Nephron (organoid): ENCODE measurements at regions not wholly inside any gene's neighbourhood (a gene's known extent, or its start where the extent isn't known, plus 50 kb on each side); places are given as distances from the start of the nearest gene placed in this dataset.

Source experiments
- H3K27ac Mint-ChIP-seq, 3 experiments: 2 replicates each; pipeline ENCODE4 v1.8.0; 2020; ENCODE audit warnings: mixed read lengths in 3 of 3, mild to moderate bottlenecking in 2 of 3, moderate library complexity in 1 of 3
- H3K27me3 Mint-ChIP-seq: 2 replicates; pipeline ENCODE4 v1.8.0; 2021; ENCODE audit warnings: low read depth, mild to moderate bottlenecking, moderate library complexity, mixed read lengths
- H3K36me3 Mint-ChIP-seq: 2 replicates; pipeline ENCODE4 v1.8.0; 2020; ENCODE audit warnings: low read depth, mixed read lengths
- H3K4me1 Mint-ChIP-seq: 2 replicates; pipeline ENCODE4 v1.8.0; 2020; ENCODE audit warnings: mixed read lengths
- H3K4me3 Mint-ChIP-seq, 3 experiments: 2 replicates each; pipeline ENCODE4 v1.8.0; 2020; ENCODE audit warnings: mild to moderate bottlenecking in 3 of 3, mixed read lengths in 3 of 3, moderate library complexity in 2 of 3
- H3K9me3 Mint-ChIP-seq: 2 replicates; pipeline ENCODE4 v1.8.0; 2020; ENCODE audit warnings: mixed read lengths
- CTCF ChIP-seq, 3 experiments: fragments of 200-600 bp; sonication (generic); IDR thresholded peaks; one replicate each; pipeline ENCODE4 v1.5.0; 2021; ENCODE audit warnings: antibody characterized with exemption in 3 of 3; ENCODE audit not compliant: unreplicated experiment in 3 of 3

GRCh38 chr6:81480139-81480538, 272.3 kb downstream of the TENT5A start:
- Mint-ChIP-seq H3K9me3 (no peaks in the 10 kb centered on the region), H3K36me3 (no peaks in the 10 kb centered on the region), H3K27ac (no peak overlapping the region), H3K4me3 (no peak overlapping the region), H3K27me3 (no peaks in the 10 kb centered on the region), H3K4me1 (peaks cover 10% of the 10 kb centered on the region)
- TF ChIP-seq CTCF (IDR thresholded peaks at IDR 0.05; ENCODE audit: unreplicated experiment in 3 of 3), result no peak

- Mint-ChIP-seq H3K27ac (no peak overlapping the region), H3K27me3 (no peaks in the 10 kb centered on the region), H3K4me3 (no peak overlapping the region), H3K9me3 (no peaks in the 10 kb centered on the region), H3K36me3 (no peaks in the 10 kb centered on the region), H3K4me1 (no peaks in the 10 kb centered on the region)
- TF ChIP-seq CTCF (IDR thresholded peaks at IDR 0.05; ENCODE audit: unreplicated experiment in 3 of 3), result no peak
Observed at GRCh38 chr6:81476881-81477280, 275.6 kb downstream of the TENT5A start.

- TF ChIP-seq CTCF (IDR thresholded peaks at IDR 0.05; ENCODE audit: unreplicated experiment in 3 of 3), result no peak
- Mint-ChIP-seq H3K27ac (no peak overlapping the region), H3K4me3 (no peak overlapping the region), H3K9me3 (no peaks in the 10 kb centered on the region), H3K27me3 (no peaks in the 10 kb centered on the region), H3K36me3 (no peaks in the 10 kb centered on the region), H3K4me1 (no peaks in the 10 kb centered on the region)
Observed at GRCh38 chr6:81475646-81476045, 276.8 kb downstream of the TENT5A start.

GRCh38 chr6:81465859-81466258, 286.6 kb downstream of the TENT5A start:
- Mint-ChIP-seq H3K4me3 (no peak overlapping the region), H3K27me3 (no peaks in the 10 kb centered on the region), H3K4me1 (no peaks in the 10 kb centered on the region), H3K9me3 (peaks cover 5% of the 10 kb centered on the region), H3K27ac (no peak overlapping the region), H3K36me3 (no peaks in the 10 kb centered on the region)
- TF ChIP-seq CTCF (IDR thresholded peaks at IDR 0.05; ENCODE audit: unreplicated experiment in 3 of 3), result peak; percentile 23 to 55 (median 32)

GRCh38 chr6:81456416-81456815, 296.1 kb downstream of the TENT5A start:
- Mint-ChIP-seq H3K4me3 (no peak overlapping the region), H3K27ac (no peak overlapping the region), H3K27me3 (no peaks in the 10 kb centered on the region), H3K36me3 (no peaks in the 10 kb centered on the region), H3K9me3 (peaks cover 3% of the 10 kb centered on the region), H3K4me1 (peaks cover 6% of the 10 kb centered on the region)
- no peak for TF ChIP-seq CTCF (IDR thresholded peaks at IDR 0.05; ENCODE audit: unreplicated experiment in 3 of 3)

- Mint-ChIP-seq H3K4me1 (peaks cover 6% of the 10 kb centered on the region), H3K27me3 (no peaks in the 10 kb centered on the region), H3K4me3 (no peak overlapping the region), H3K9me3 (peaks cover 3% of the 10 kb centered on the region), H3K27ac (peak overlapping the region in 1 of 3 experiments; percentile 56), H3K36me3 (no peaks in the 10 kb centered on the region)
- TF ChIP-seq CTCF (IDR thresholded peaks at IDR 0.05; ENCODE audit: unreplicated experiment in 3 of 3), result no peak
Observed at GRCh38 chr6:81455641-81456040, 296.8 kb downstream of the TENT5A start.
